WI38 (cell line): ENCODE measurements at regions not wholly inside any gene's neighbourhood (a gene's known extent, or its start where the extent isn't known, plus 50 kb on each side); places are given as distances from the start of the nearest gene placed in this dataset.

Experiments
- H3K4me3 ChIP-seq: 2 replicates; pipeline ENCODE4 v1.5.1; 2011; ENCODE audit warnings: low read depth, mild to moderate bottlenecking, control low read depth, low read length
- CTCF ChIP-seq: IDR thresholded peaks from 2 replicates; pipeline ENCODE4 v1.5.1; 2012; ENCODE audit warnings: low read depth, mild to moderate bottlenecking, control low read depth, low read length

- no peak for TF ChIP-seq CTCF
- H3K4me3 ChIP-seq, result no peak overlapping the region
These were observed 207.0 kb upstream of the CCDC68 start for GRCh38 chr18:55166260-55166598.

GRCh38 chr18:55163550-55163949 is 204.3 kb upstream of the CCDC68 start:
- no peak overlapping the region for H3K4me3 ChIP-seq
- no peak for TF ChIP-seq CTCF

- no peak overlapping the region for H3K4me3 ChIP-seq
- TF ChIP-seq CTCF, result no peak
These were observed 202.7 kb upstream of the CCDC68 start for GRCh38 chr18:55161916-55162315.

DNA sequence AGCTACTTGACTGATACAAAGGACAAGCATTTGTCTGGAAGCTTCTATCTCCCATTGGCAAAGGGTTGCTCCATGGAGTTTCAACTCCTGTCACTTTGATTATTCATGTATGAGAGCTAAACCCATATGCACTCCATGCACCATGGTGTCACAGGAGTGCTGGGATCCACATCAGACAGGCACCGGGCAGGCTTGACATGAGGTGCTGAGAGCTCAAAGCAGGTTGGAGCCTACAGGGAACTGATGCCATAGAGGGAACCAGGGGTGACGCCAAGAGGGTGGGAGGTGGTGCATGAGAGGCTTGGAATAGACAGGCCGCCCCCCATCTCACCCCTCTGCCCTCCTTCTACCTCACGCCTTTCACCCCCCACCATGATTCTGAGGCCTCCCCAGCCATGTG is 199.8 kb upstream of the CCDC68 start:
- TF ChIP-seq CTCF, result no peak
- no peak overlapping the region for H3K4me3 ChIP-seq

- TF ChIP-seq CTCF, result no peak
- H3K4me3 ChIP-seq, result no peak overlapping the region
These were observed 199.3 kb upstream of the CCDC68 start for GRCh38 chr18:55158570-55158969.

- H3K4me3 ChIP-seq, result no peak overlapping the region
- no peak for TF ChIP-seq CTCF
These were observed 194.1 kb upstream of the CCDC68 start for GRCh38 chr18:55153346-55153745.

GRCh38 chr18:55152801-55153200 is 193.5 kb upstream of the CCDC68 start:
- TF ChIP-seq CTCF, result no peak
- no peak overlapping the region for H3K4me3 ChIP-seq

GRCh38 chr18:55149994-55150393 is 190.7 kb upstream of the CCDC68 start:
- TF ChIP-seq CTCF, result no peak
- no peak overlapping the region for H3K4me3 ChIP-seq
